Testis (tissue), 2 donors: ENCODE measurements at regions not wholly inside any gene's neighbourhood (a gene's known extent, or its start where the extent isn't known, plus 50 kb on each side); places are given as distances from the start of the nearest gene placed in this dataset.

Experiments used
- DNase-seq: peaks from one replicate; pipeline ENCODE4 v3.0.0-alpha.2; 2019
- H3K27ac ChIP-seq, 2 donors: fragments of 200-600 bp; sonication (generic); one replicate each; pipeline ENCODE4 v1.5.1; 2019
- H3K27me3 ChIP-seq: fragments of 200-600 bp; sonication (generic); one replicate; pipeline ENCODE4 v1.5.1; 2019
- H3K36me3 ChIP-seq: fragments of 200-600 bp; sonication (generic); one replicate; pipeline ENCODE4 v1.5.1; 2017; ENCODE audit warnings: low read depth; ENCODE audit errors: missing control alignments
- H3K4me1 ChIP-seq: fragments of 200-600 bp; sonication (generic); one replicate; pipeline ENCODE4 v1.5.1; 2019
- H3K4me3 ChIP-seq, 2 donors: fragments of 200-600 bp; sonication (generic); one replicate each; pipeline ENCODE4 v1.5.1; 2017 to 2019
- H3K9me3 ChIP-seq: fragments of 200-600 bp; sonication (generic); one replicate; pipeline ENCODE4 v1.5.1; 2017
- POLR2A ChIP-seq: fragments of 450-650 bp; IDR thresholded peaks from one replicate; pipeline ENCODE4 v1.6.1; 2017; ENCODE audit warnings: antibody characterized with exemption, mild to moderate bottlenecking, moderate library complexity
- WGBS, 2 donors: methylation state at CpG; one replicate each; pipeline ENCODE4 v1.1.5; 2018; 5-methylcytosine and 5-hydroxymethylcytosine counted together
- intact Hi-C: fragments of 100-400 bp; cut with DNase I; formaldehyde crosslinking; loops from one replicate; pipeline ENCODE4 v1.15.1; 2023; ENCODE audit warnings: low total_unique reads
- TF ChIP-seq, protein P1 (sequence below), 3 experiments: fragments of 450-650 bp in 2 of 3; fragments of 200-600 bp in 1 of 3; sonication (generic) in 1 of 3; IDR thresholded peaks; one replicate each; pipeline ENCODE4 v1.5.1; 2016 to 2019; ENCODE audit warnings: antibody characterized with exemption in 3 of 3, mild to moderate bottlenecking in 2 of 3, moderate library complexity in 1 of 3

DNA sequence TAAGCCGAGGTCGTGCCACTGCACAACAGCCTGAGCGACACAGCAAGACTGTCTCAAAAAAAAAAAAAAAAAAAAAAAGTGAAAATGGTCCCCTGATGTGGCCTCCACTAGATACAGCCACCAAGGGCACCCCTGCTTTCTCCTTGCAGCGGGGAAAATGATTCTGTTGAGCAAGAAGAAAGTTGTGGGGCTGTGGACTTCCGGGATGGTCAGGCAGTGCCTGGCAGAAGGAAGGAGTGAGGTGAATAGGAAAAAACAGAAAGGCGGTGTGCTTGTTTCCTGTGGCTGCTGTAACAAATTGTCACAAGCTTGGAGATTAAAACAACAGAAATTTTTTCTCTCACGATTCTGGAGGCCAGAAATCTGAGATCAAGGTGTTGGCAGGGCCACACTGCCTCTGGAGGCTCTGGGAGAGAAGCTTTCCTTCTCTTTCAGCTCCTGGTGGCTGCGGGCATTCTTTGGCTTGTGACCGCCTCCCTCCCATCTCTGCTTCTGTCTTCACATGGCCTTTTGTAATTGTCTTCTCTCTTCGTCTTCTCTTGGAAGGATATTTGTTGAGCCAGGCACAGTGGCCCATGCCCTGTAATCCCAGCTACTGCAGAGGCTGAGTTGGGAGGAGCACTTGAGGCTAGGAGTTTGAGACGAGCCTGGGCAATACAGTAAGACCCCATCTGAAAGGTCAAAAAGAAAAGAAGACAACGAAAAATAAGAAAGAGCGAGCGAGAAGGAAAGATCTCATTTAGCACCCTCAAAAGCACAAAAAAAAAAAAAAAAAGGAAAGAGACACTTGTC is 116.6 kb upstream of the MED13L start:
- intact Hi-C loops: no loop called here
- no peaks in the 10 kb centered on the region for H3K4me1 ChIP-seq
- no peaks in the 10 kb centered on the region for H3K9me3 ChIP-seq
- WGBS, 2 donors: 84 to 87% methylated on average over 14 of the region's 14 CpGs
- no peak for DNase-seq
- H3K36me3 ChIP-seq: no peaks in the 10 kb centered on the region
- H3K27me3 ChIP-seq: no peaks in the 10 kb centered on the region
- no peak overlapping the region for H3K4me3 ChIP-seq
- TF ChIP-seq, protein P1, sequence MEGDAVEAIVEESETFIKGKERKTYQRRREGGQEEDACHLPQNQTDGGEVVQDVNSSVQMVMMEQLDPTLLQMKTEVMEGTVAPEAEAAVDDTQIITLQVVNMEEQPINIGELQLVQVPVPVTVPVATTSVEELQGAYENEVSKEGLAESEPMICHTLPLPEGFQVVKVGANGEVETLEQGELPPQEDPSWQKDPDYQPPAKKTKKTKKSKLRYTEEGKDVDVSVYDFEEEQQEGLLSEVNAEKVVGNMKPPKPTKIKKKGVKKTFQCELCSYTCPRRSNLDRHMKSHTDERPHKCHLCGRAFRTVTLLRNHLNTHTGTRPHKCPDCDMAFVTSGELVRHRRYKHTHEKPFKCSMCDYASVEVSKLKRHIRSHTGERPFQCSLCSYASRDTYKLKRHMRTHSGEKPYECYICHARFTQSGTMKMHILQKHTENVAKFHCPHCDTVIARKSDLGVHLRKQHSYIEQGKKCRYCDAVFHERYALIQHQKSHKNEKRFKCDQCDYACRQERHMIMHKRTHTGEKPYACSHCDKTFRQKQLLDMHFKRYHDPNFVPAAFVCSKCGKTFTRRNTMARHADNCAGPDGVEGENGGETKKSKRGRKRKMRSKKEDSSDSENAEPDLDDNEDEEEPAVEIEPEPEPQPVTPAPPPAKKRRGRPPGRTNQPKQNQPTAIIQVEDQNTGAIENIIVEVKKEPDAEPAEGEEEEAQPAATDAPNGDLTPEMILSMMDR (IDR thresholded peaks at IDR 0.05): no peak
- H3K27ac ChIP-seq: no peak overlapping the region

GRCh38 chr12:116395396-116395795 is 117.9 kb upstream of the MED13L start:
- no peaks in the 10 kb centered on the region for H3K4me1 ChIP-seq
- no peak overlapping the region for H3K27ac ChIP-seq
- 0 to 2% methylated on average over 1 of the region's 1 CpG for WGBS, 2 donors
- no peaks in the 10 kb centered on the region for H3K27me3 ChIP-seq
- no peaks in the 10 kb centered on the region for H3K36me3 ChIP-seq
- H3K4me3 ChIP-seq: no peak overlapping the region
- intact Hi-C loops: no loop called here
- TF ChIP-seq, protein P1 (IDR thresholded peaks at IDR 0.05): no peak
- no peak for TF ChIP-seq POLR2A
- no peaks in the 10 kb centered on the region for H3K9me3 ChIP-seq
- no peak for DNase-seq

GRCh38 chr12:116397148-116397547 is 119.7 kb upstream of the MED13L start:
- intact Hi-C loops: no loop called here
- Histone ChIP-seq H3K9me3 (no peaks in the 10 kb centered on the region), H3K27ac (no peak overlapping the region), H3K36me3 (no peaks in the 10 kb centered on the region), H3K4me1 (no peaks in the 10 kb centered on the region), H3K27me3 (no peaks in the 10 kb centered on the region), H3K4me3 (no peak overlapping the region)
- DNase-seq: no peak
- WGBS, 2 donors: 79 to 96% methylated on average over 3 of the region's 3 CpGs
- TF ChIP-seq, protein P1 (IDR thresholded peaks at IDR 0.05): no peak
- no peak for TF ChIP-seq POLR2A

- no peaks in the 10 kb centered on the region for H3K9me3 ChIP-seq
- no peak for DNase-seq
- no peak overlapping the region for H3K27ac ChIP-seq
- H3K4me3 ChIP-seq: no peak overlapping the region
- TF ChIP-seq POLR2A: no peak
- TF ChIP-seq, protein P1 (IDR thresholded peaks at IDR 0.05): no peak
- intact Hi-C loops: no loop called here
- H3K36me3 ChIP-seq: no peaks in the 10 kb centered on the region
- no peaks in the 10 kb centered on the region for H3K27me3 ChIP-seq
- no peaks in the 10 kb centered on the region for H3K4me1 ChIP-seq
Observed at GRCh38 chr12:116398193-116398592, 120.7 kb upstream of the MED13L start.

DNA sequence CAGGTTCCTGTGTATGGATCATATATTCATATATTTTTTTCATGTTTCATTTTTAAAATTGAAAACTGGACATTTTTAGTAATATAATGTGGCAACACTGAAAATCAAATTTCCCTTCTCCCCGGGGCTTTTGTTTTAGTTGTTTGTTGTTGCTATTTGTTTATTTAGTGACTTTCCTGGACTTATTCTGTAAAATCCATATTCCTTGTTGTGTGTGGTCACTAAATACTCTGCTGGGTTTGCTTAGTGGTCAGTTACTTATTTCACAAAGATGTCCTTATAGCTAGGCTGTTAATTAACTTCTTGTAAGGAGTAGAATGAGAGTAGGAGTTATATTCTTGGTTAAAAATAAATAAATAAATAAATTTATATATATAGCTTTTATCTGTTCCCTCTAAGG is 121.6 kb upstream of the MED13L start:
- H3K27me3 ChIP-seq: no peaks in the 10 kb centered on the region
- DNase-seq: no peak
- 93 to 100% methylated on average over 1 of the region's 1 CpG for WGBS, 2 donors
- no peaks in the 10 kb centered on the region for H3K9me3 ChIP-seq
- H3K4me3 ChIP-seq: no peak overlapping the region
- no peaks in the 10 kb centered on the region for H3K36me3 ChIP-seq
- TF ChIP-seq, protein P1 (IDR thresholded peaks at IDR 0.05): no peak
- TF ChIP-seq POLR2A: no peak
- intact Hi-C loops: no loop called here
- H3K4me1 ChIP-seq: no peaks in the 10 kb centered on the region
- no peak overlapping the region for H3K27ac ChIP-seq
